ENCODE measurements at regions not wholly inside any gene's neighbourhood (a gene's known extent, or its start where the extent isn't known, plus 50 kb on each side); places are given as distances from the start of the nearest gene placed in this dataset.

DNA sequence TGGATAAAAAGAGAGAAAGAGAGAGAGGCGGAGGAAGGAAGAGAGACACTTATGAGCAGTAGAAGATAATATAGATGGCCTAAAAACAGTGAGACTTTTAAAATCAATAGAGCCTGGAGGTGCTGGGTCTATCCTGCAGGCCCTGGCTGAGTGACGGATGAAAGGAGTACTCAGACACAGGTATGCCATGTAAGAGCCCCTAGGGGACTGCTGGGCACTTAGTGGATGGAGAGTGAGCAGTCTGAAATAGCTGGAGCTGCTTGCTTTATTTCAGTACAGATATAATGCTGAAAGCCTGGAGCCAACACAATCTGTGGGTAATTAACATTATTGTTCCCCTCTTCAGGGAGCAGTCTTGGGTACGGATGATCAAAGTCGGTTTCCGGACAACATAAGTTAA is 578.6 kb downstream of the SPOCK3 start:
- DNase-seq, result no peak

GRCh38 chr4:166657261-166657660 is 577.0 kb downstream of the SPOCK3 start:
- DNase-seq, result no peak

- no peak for DNase-seq
Measured at GRCh38 chr4:166658585-166658984, 575.7 kb downstream of the SPOCK3 start.

- DNase-seq, result no peak
Measured at GRCh38 chr4:166662266-166662843, 571.9 kb downstream of the SPOCK3 start.

- DNase-seq, result no peak
Measured at GRCh38 chr4:166670341-166670740, 564.0 kb downstream of the SPOCK3 start.

- DNase-seq, result no peak
Measured at GRCh38 chr4:166673911-166674310, 560.4 kb downstream of the SPOCK3 start.

DNA sequence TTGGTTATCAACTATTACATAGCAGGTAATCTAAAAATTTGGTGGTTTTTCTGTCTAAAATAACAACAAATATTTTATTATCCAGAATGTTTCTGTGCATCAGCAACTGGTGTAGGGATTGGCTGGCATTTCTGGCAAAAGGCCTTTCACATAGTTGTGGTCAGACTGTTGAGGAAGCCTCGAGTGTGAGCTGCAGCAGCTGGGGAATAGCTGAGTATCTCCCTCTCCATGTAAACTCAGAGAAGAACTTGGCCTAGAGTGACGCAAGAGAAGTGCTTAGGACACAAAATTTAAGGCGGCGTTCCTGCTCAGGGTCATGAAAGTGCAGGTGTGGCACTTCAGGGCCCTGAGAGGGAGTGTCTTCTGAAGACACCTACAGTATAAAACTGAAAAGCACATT is 558.9 kb downstream of the SPOCK3 start:
- DNase-seq, result no peak

GRCh38 chr4:166680796-166681195 is 553.5 kb downstream of the SPOCK3 start:
- no peak for DNase-seq

DNA sequence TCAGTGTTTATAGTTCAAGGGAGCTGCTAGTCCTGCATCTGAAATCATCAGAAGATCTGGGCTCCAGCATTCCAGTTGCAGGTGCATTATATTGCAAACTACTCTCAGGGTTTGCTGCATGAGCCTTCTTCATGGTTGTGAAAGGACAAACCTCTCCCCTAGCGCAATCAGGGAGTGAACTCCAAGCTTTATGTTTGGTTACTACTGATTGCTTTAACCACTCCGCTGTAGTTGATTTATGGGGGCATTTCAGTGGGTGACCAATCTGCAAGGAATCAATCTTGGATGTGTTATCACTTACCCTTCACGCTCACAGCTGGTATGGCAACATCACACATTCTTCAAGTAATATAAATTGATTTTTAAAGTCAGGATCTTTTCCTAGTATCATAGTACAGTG is 552.1 kb downstream of the SPOCK3 start:
- DNase-seq, result no peak

All from CD4-positive, alpha-beta T cell treated with Interferon alpha-2 for 1 hour (primary cell).